COLO668 (cell line): ENCODE measurements at regions not wholly inside any gene's neighbourhood (a gene's known extent, or its start where the extent isn't known, plus 50 kb on each side); places are given as distances from the start of the nearest gene placed in this dataset.
"Not testable (repeated sequence)": the region's sequence is repeated elsewhere in the genome, so short reads cannot be mapped to it uniquely, and the experiment has no call there.

Source experiments
- DNase-seq: peaks from one replicate; lab custom pipeline; 2025; ENCODE audit not compliant: unreplicated experiment; lab: John Stamatoyannopoulos, UW

DNA sequence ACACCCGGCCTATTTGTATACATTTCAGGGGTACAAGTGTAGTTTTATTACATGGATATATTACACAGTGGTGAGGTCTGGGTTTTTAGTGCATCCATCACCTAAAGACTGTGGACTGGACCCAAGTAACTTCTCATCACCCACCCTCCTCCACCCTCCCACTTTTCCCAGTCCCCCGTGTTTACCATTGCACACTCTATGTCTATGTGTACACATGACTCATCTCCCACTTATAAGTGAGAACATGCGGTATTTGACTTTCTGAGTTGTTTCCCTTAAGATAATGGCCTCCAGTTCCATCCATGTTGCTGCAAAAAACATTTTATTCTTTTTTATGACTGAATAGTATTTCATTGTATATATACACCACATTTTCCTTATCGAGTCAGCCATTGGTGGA lies 98.9 kb upstream of the WAC start:
- DNase-seq: no peak

GRCh38 chr10:28442403-28442802 lies 90.5 kb upstream of the WAC start:
- DNase-seq: no peak

GRCh38 chr10:28444031-28444430 lies 88.9 kb upstream of the WAC start:
- DNase-seq: no peak

DNA sequence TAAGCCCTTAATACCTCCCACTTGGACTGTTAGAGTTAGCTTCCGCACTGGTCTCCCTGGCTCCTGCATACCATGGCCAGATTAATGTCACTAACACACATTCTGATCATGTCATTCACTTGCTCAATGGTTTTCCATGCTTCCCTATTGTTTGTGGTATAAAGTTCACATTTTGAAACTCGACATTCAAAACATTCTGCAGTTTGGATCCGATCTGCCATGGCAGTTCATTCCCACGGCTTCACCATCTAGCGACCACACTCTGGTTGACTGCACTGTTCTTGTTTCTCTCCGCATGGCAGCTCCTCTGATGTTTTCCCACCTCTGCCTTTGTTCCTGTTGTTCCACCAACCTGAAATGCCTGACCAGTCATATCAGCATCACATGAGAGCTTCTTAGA lies 87.4 kb upstream of the WAC start:
- no peak for DNase-seq

GRCh38 chr10:28449382-28449781 lies 83.5 kb upstream of the WAC start:
- DNase-seq: no peak

- DNase-seq: no peak
Measured at GRCh38 chr10:28449926-28450325, 83.0 kb upstream of the WAC start.

GRCh38 chr10:28453926-28454325 lies 79.0 kb upstream of the WAC start:
- DNase-seq: no peak

DNA sequence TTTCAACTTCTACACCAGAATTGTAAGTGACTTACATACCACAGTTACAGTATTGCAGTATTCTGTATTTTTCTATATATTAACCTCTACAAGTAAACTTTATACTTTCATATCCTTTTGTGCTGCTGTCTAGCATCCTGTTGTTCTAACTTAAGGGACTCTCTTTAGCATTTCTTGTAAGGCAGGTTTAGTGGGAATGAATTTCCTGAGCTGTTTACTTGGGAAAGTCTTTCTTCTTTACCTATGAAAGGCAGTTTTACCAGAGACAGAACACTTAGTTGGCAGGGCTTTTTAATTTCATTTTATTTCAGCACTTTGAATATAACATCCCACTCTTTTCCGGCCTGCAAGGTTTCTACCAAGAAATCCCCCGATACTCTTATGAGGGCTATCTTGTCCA lies 75.8 kb upstream of the WAC start:
- no peak for DNase-seq

- DNase-seq: not testable (repeated sequence)
Measured at GRCh38 chr10:28457873-28458272, 75.0 kb upstream of the WAC start.

DNA sequence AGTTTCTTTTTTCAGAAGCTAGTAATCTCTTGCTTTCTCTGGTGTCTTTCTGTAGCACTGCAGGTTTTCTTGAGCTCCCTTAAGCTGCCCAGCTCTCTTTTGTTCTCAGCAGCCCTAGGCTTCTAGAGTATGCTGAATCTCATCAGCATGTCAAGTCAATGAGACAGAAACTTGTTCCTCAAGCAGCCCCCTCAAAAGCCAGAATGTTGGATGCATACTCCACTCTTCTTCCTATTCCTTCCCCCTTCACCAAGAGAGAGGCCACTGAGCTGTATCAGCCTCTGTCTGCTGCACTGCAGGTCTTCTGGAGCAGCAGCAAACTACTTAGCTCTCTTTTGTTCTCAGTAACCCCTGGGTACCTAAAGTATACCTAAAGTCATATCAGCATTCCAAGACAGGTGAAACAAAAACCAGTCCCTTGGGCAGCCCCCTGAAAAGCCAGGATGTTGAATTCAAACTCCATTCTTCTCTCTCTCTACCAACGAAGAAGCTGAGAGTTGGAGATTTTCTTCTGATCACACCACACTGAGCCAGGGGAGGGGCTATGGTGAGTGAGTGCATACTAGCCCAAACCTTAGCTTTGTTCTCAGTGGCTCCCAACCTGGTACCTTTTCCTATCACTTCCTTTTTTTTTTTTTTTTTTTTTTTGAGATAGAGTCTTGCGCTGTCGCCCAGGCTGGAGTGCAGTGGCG lies 73.3 kb upstream of the WAC start:
- DNase-seq: no peak

DNA sequence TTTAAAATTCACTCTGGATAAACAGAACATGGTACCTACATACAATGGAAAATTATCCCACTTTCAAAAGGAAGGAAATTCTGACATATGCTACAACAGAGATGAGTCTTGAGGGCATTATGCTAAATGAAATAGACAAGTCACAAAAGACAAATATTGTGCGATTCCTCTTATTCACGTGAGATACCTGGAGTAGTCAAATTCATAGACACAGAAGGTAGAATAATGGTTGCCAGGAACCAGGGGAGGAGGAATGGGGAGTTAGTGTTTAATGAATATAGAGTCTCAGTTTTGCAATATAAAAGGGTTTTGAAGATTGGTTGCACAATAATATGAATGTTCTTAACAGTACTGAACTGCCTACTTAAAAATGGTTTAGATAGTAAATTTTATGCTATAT lies 69.8 kb upstream of the WAC start:
- no peak for DNase-seq

- DNase-seq: no peak
Measured at GRCh38 chr10:28463676-28464395, 69.1 kb upstream of the WAC start.

DNA sequence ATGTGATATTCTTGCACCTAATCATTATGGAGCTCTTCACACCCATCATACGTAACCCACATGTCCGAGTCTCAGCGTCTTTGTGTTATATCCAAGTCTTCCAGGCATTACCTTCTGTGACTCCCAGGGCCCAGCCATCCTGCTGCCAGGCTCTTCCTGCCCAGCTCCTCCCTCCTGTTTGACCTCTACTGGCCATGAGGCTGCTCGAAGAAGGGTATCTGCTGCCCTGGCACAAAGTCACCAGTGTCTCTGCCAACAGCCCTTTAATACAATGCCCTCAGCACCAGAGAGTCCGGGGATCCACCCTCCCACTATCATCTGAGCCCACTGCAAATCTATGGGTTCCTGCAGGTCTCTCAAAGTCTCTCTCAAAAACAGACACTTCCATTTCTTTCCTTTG lies 65.3 kb upstream of the WAC start:
- DNase-seq: no peak

- DNase-seq: no peak
Measured at GRCh38 chr10:28468707-28469483, 64.0 kb upstream of the WAC start.

GRCh38 chr10:28470873-28471651 lies 61.9 kb upstream of the WAC start:
- DNase-seq: no peak

DNA sequence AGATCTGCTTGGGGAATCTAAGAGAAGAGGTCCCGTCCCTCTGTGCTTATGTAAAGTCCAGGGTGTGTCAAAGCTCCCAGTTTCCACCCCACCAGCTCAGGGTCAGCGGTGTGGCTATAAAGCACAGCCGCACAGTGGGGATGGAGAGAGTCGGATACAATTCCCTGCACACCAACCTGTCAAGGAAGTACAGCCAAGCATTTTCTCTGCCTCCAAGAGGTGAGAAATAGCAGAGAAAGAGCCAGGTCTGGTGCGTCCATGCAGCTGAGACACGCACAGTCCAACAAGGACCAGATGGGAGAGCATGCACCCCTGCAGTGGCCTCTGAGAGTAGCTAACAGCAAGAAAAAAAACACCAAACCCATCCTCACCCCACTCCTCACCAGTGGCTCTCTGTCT lies 61.3 kb upstream of the WAC start:
- DNase-seq: no peak

DNA sequence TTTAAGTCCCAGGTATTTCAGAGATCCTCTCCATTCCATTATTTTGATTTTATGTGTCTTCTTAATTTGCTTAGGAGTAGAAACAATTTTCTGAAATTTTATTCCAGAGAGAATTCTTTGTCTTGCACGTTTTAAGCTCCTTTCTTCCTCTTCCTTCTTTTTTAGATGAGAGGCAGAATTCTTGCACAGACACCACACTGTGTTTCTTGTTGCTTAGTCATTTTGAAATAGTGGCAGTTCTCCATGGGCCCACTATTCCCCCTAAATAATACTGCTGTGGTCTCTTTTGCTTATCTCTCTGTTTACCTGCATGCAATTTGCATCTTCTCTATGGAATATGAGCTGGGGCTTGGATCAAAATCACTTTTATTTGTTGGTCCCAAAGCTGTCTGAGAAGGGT lies 54.3 kb upstream of the WAC start:
- DNase-seq: no peak

DNA sequence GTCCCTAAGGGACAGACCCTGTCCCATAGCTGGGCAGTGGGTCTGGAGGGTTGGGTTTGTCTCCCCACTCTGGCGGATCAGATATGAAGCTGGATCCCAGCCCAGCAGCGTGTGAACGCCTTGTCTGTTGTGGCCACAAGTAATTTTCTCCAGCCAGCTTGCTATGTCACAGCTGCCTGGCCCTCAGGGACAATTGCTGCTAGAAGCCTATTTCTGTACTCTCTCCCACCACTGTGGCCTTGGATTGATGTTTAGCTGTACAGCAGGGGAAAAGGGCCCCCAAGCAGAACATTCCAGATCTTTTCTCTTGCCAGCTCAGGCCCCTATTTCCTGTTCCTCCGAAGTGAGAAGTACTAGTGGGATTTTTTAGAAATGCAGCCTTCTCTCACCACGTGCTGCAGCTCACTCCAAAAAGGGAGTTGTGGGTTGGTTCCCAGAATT lies 53.5 kb upstream of the WAC start:
- no peak for DNase-seq

GRCh38 chr10:28479927-28480627 lies 52.8 kb upstream of the WAC start:
- no peak for DNase-seq

DNA sequence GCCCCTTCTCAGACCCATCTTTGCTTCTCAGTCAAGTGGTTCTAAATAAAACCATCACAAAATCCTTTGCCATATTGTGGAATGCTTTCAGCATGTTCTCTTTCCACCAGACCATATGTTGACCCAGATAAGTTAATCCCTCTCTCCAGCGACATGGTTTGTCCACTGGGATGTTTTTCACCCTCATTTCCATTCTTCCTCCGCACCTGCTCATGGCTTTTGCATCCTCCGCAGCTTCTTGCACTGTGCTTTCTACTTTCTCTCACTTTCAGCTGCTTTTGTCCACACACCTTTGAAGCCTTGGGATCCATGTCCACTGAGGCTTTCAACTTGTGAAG lies 52.3 kb upstream of the WAC start:
- no peak for DNase-seq

DNA sequence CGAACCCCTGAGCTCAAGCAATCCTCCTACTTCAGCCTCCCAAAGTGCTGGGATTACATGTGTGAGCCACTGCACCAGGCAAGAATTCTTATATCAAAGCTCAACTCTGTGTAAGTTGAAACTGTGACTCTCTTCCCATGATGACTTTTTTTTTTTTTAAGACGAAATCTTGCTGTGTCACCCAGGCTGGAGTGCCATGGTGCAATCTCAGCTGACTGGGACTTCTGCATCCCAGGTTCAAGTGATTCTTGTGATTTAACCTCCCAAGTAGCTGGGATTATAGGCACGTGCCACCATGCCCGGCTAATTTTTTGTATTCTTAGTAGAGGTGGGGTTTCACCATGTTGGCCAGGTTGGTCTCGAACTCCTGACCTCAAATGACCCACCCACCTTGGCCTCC lies 51.6 kb upstream of the WAC start:
- not testable (repeated sequence) for DNase-seq
